IMR-90 (cell line): ENCODE measurements at regions not wholly inside any gene's neighbourhood (a gene's known extent, or its start where the extent isn't known, plus 50 kb on each side); places are given as distances from the start of the nearest gene placed in this dataset.

ENCODE experiments used
- ATAC-seq: fragments of 200-7000 bp; cut with Tn5 transposase; 2 replicates; pipeline ENCODE4 v1.9.1; 2020; ENCODE audit warnings: low read depth, mild to moderate bottlenecking, moderate library complexity
- BruUV-seq: library from RNA; stranded (reverse); fragments of 400-500 nt; replicated peaks from 2 replicates; lab custom pipeline; 2021; lab: Mats Ljungman, UMichigan
- CTCF ChIA-PET: fragments of 300-600 bp; formaldehyde crosslinking; extraction: SDS; loops from one replicate; lab custom pipeline; 2021; ENCODE audit warnings: antibody characterized with exemption; lab: Yijun Ruan, JAX
- POLR2A ChIA-PET: fragments of 300-600 bp; sonication (Branson Sonifier 250); formaldehyde crosslinking; loops from one replicate; lab custom pipeline; 2022; ENCODE audit warnings: antibody characterized with exemption; ENCODE audit not compliant: unreplicated experiment; lab: Charles Lee
- DNase-seq: peaks from one replicate; pipeline ENCODE4 v3.0.0; 2013
- H2AFZ ChIP-seq: replicated peaks from 2 replicates; pipeline ENCODE3; 2013; ENCODE audit warnings: low read length, mild to moderate bottlenecking; ENCODE audit not compliant: poor library complexity
- H2AK5ac ChIP-seq: 2 replicates; pipeline ENCODE4 v1.6.1; 2013; ENCODE audit warnings: low read depth, low read length, inconsistent platforms
- H2AK9ac ChIP-seq: replicated peaks from 2 replicates; pipeline ENCODE3; 2013; ENCODE audit warnings: mild to moderate bottlenecking, low read depth, low read length, moderate library complexity; ENCODE audit not compliant: poor library complexity
- H2BK120ac ChIP-seq: 2 replicates; pipeline ENCODE4 v1.6.1; 2013; ENCODE audit warnings: low read depth, low read length, inconsistent platforms
- H2BK15ac ChIP-seq: 3 replicates; pipeline ENCODE4 v1.6.1; 2013; ENCODE audit warnings: low read depth, low read length, inconsistent platforms
- H2BK20ac ChIP-seq: 2 replicates; pipeline ENCODE4 v1.6.1; 2013; ENCODE audit warnings: low read depth, mild to moderate bottlenecking, inconsistent platforms, low read length, moderate library complexity
- H2BK5ac ChIP-seq: 2 replicates; pipeline ENCODE4 v1.6.1; 2013; ENCODE audit warnings: mild to moderate bottlenecking, low read depth, low read length, inconsistent platforms; ENCODE audit not compliant: poor library complexity, severe bottlenecking
- H3K14ac ChIP-seq: replicated peaks from 2 replicates; pipeline ENCODE4 v1.6.1; 2013; ENCODE audit warnings: low read depth, low read length, inconsistent platforms
- H3K18ac ChIP-seq: 2 replicates; pipeline ENCODE4 v1.6.1; 2013; ENCODE audit warnings: low read depth, low read length, control low read depth
- H3K23ac ChIP-seq: 2 replicates; pipeline ENCODE4 v1.6.1; 2013; ENCODE audit warnings: low read depth, low read length, inconsistent platforms
- H3K27ac ChIP-seq: 2 replicates; pipeline ENCODE4 v1.5.1; 2013; ENCODE audit warnings: mild to moderate bottlenecking, control low read depth, low read length; ENCODE audit not compliant: insufficient read depth
- H3K27me3 ChIP-seq: 2 replicates; pipeline ENCODE4 v1.6.1; 2013; ENCODE audit warnings: low read length; ENCODE audit not compliant: control insufficient read depth, insufficient read depth
- H3K36me3 ChIP-seq: 2 replicates; pipeline ENCODE4 v1.6.1; 2013; ENCODE audit warnings: low read length, mixed read lengths; ENCODE audit not compliant: control insufficient read depth, insufficient read depth
- H3K4ac ChIP-seq: 2 replicates; pipeline ENCODE4 v1.6.1; 2013; ENCODE audit warnings: low read depth, low read length, inconsistent platforms
- H3K4me1 ChIP-seq: 2 replicates; pipeline ENCODE4 v1.6.1; 2013; ENCODE audit warnings: low read length, mixed read lengths; ENCODE audit not compliant: control insufficient read depth, insufficient read depth
- H3K4me2 ChIP-seq: 2 replicates; pipeline ENCODE4 v1.6.1; 2013; ENCODE audit warnings: low read depth, mild to moderate bottlenecking, control low read depth, low read length, moderate library complexity
- H3K4me3 ChIP-seq: 2 replicates; pipeline ENCODE4 v1.5.1; 2013; ENCODE audit warnings: low read depth, mild to moderate bottlenecking, control low read depth, low read length, moderate library complexity; ENCODE audit not compliant: insufficient read depth
- H3K56ac ChIP-seq: 2 replicates; pipeline ENCODE4 v1.6.1; 2013; ENCODE audit warnings: low read length, inconsistent platforms; ENCODE audit not compliant: insufficient read depth; ENCODE audit errors: extremely low read depth
- H3K79me1 ChIP-seq, 2 experiments: 2 replicates each; pipeline ENCODE4 v1.6.1; 2013; ENCODE audit warnings: low read length in 2 of 2, inconsistent platforms in 1 of 2, low read depth in 1 of 2
- H3K9ac ChIP-seq: 2 replicates; pipeline ENCODE4 v1.6.1; 2013; ENCODE audit warnings: low read depth, low read length, control low read depth
- H3K9me1 ChIP-seq: 2 replicates; pipeline ENCODE4 v1.6.1; 2013; ENCODE audit warnings: low read length, inconsistent platforms; ENCODE audit not compliant: insufficient read depth
- H3K9me3 ChIP-seq: 2 replicates; pipeline ENCODE4 v1.6.1; 2013; ENCODE audit warnings: low read length; ENCODE audit not compliant: control insufficient read depth, insufficient read depth
- H4K20me1 ChIP-seq: 2 replicates; pipeline ENCODE4 v1.6.1; 2013; ENCODE audit warnings: low read length, inconsistent platforms; ENCODE audit not compliant: insufficient read depth
- H4K5ac ChIP-seq: 2 replicates; pipeline ENCODE4 v1.6.1; 2013; ENCODE audit warnings: mild to moderate bottlenecking, low read depth, low read length, control low read depth
- H4K8ac ChIP-seq, 2 experiments: 2 replicates each; pipeline ENCODE4 v1.6.1; 2013; ENCODE audit warnings: low read depth in 2 of 2, low read length in 2 of 2, control low read depth in 1 of 2, inconsistent platforms in 1 of 2
- H4K91ac ChIP-seq: 2 replicates; pipeline ENCODE4 v1.6.1; 2013; ENCODE audit warnings: low read depth, low read length, inconsistent platforms; ENCODE audit not compliant: insufficient read depth
- BHLHE40 ChIP-seq: fragments of 150-350 bp; IDR thresholded peaks from 2 replicates; pipeline ENCODE4 v1.6.1; 2016; ENCODE audit warnings: mild to moderate bottlenecking, low read depth, low read length
- CEBPB ChIP-seq: IDR thresholded peaks from 2 replicates; pipeline ENCODE4 v1.6.1; 2012; ENCODE audit warnings: low read depth, low read length, improper control_type of control experiment
- CHD1 ChIP-seq: IDR thresholded peaks from 2 replicates; pipeline ENCODE4 v1.6.1; 2012; ENCODE audit warnings: low read depth, low read length, improper control_type of control experiment
- CTCF ChIP-seq: conservative IDR thresholded peaks from 2 replicates; pipeline ENCODE4 v1.5.1; 2012; ENCODE audit warnings: mild to moderate bottlenecking, low read depth, low read length, improper control_type of control experiment
- ELK1 ChIP-seq: fragments of 150-350 bp; IDR thresholded peaks from 2 replicates; pipeline ENCODE4 v1.6.1; 2016; ENCODE audit warnings: low read depth, mild to moderate bottlenecking, low read length, moderate library complexity, borderline replicate concordance
- FOS ChIP-seq: fragments of 150-350 bp; IDR thresholded peaks from 2 replicates; pipeline ENCODE4 v1.6.1; 2016; ENCODE audit warnings: low read depth, low read length
- MAFK ChIP-seq: IDR thresholded peaks from 2 replicates; pipeline ENCODE4 v1.6.1; 2012; ENCODE audit warnings: low read depth, low read length, improper control_type of control experiment
- MAZ ChIP-seq: IDR thresholded peaks from 2 replicates; pipeline ENCODE4 v1.6.1; 2012; ENCODE audit warnings: low read depth, mild to moderate bottlenecking, low read length, improper control_type of control experiment, moderate library complexity, borderline replicate concordance
- MXI1 ChIP-seq: IDR thresholded peaks from 2 replicates; pipeline ENCODE4 v1.6.1; 2012; ENCODE audit warnings: low read depth, mild to moderate bottlenecking, low read length, moderate library complexity, borderline replicate concordance
- NFE2L2 ChIP-seq: fragments of 150-350 bp; IDR thresholded peaks from 2 replicates; pipeline ENCODE4 v1.6.1; 2016; ENCODE audit warnings: low read depth, mild to moderate bottlenecking, low read length
- POLR2A ChIP-seq: IDR thresholded peaks from 2 replicates; pipeline ENCODE4 v1.6.1; 2012; ENCODE audit warnings: mild to moderate bottlenecking, low read depth, low read length
- RAD21 ChIP-seq: IDR thresholded peaks from 2 replicates; pipeline ENCODE4 v1.6.1; 2012; ENCODE audit warnings: low read length, improper control_type of control experiment
- RCOR1 ChIP-seq: IDR thresholded peaks from 2 replicates; pipeline ENCODE4 v1.6.1; 2012; ENCODE audit warnings: mild to moderate bottlenecking, low read length, improper control_type of control experiment; ENCODE audit not compliant: insufficient replicate concordance
- RFX5 ChIP-seq: IDR thresholded peaks from 2 replicates; pipeline ENCODE4 v1.8.0; 2012; ENCODE audit warnings: low read depth, mild to moderate bottlenecking, low read length, moderate library complexity
- SMC3 ChIP-seq: fragments of 150-350 bp; IDR thresholded peaks from 2 replicates; pipeline ENCODE4 v1.6.1; 2016; ENCODE audit warnings: low read depth, mild to moderate bottlenecking, antibody characterized with exemption, low read length, moderate library complexity
- USF2 ChIP-seq: fragments of 150-350 bp; IDR thresholded peaks from 2 replicates; pipeline ENCODE4 v1.6.1; 2017; ENCODE audit warnings: mild to moderate bottlenecking, antibody characterized with exemption, low read length, low read depth
- WGBS, 2 experiments: methylation state at CpG; one replicate each; pipeline versions ENCODE4 v1.1.5 to v1.1.7; 2013; ENCODE audit warnings: missing lambda C conversion rate in 2 of 2; ENCODE audit not compliant: insufficient read length in 1 of 2; ENCODE audit errors: extremely low coverage in 2 of 2; 5-methylcytosine and 5-hydroxymethylcytosine counted together
- dilution Hi-C: fragments of 300-500 bp; cut with HindIII; formaldehyde crosslinking; loops from one replicate; pipeline ENCODE4 v1.14.3; 2018; ENCODE audit warnings: low sequenced_read_pairs; ENCODE audit not compliant: unreplicated experiment
- in situ Hi-C: fragments of 300-500 bp; cut with MboI; formaldehyde crosslinking; loops from 3 replicates; pipeline ENCODE4 v1.14.3; 2019; ENCODE audit warnings: low sequenced_read_pairs, inconsistent platforms, mixed read lengths
- intact Hi-C: fragments of 100-400 bp; cut with micrococcal nuclease; formaldehyde crosslinking; loops from 2 replicates; pipeline ENCODE4 v1.10.0; 2022

GRCh38 chrX:94834226-94834625, 1160.2 kb downstream of the FAM133A start:
- Histone ChIP-seq H4K91ac (no peak overlapping the region), H4K8ac (no peak overlapping the region), H2AFZ (no peak overlapping the region), H2AK9ac (no peak overlapping the region), H3K23ac (no peak overlapping the region), H3K27me3 (no peaks in the 10 kb centered on the region), H2AK5ac (no peak overlapping the region), H2BK15ac (no peak overlapping the region), H2BK120ac (no peak overlapping the region), H3K4me2 (no peak overlapping the region), H4K20me1 (no peaks in the 10 kb centered on the region), H3K27ac (no peak overlapping the region), H3K18ac (no peak overlapping the region), H2BK5ac (no peak overlapping the region), H3K4ac (no peak overlapping the region), H3K4me3 (no peak overlapping the region), H3K9me3 (no peaks in the 10 kb centered on the region), H3K4me1 (no peaks in the 10 kb centered on the region), H3K14ac (no peak overlapping the region), H3K9me1 (no peaks in the 10 kb centered on the region), H3K56ac (no peak overlapping the region), H3K36me3 (no peaks in the 10 kb centered on the region), H2BK20ac (no peak overlapping the region), H4K5ac (no peak overlapping the region), H3K79me1 (no peaks in the 10 kb centered on the region), H3K9ac (no peak overlapping the region)
- dilution Hi-C loops = no loop called here
- in situ Hi-C loops = no loop called here
- TF ChIP-seq MAZ = no peak
- TF ChIP-seq CEBPB = no peak
- no peak for TF ChIP-seq ELK1
- TF ChIP-seq FOS = no peak
- no peak for TF ChIP-seq BHLHE40
- no peak for TF ChIP-seq RAD21
- TF ChIP-seq MAFK = no peak
- TF ChIP-seq CTCF = no peak
- TF ChIP-seq SMC3 = no peak
- TF ChIP-seq NFE2L2 = no peak
- no peak for TF ChIP-seq POLR2A
- TF ChIP-seq RFX5 = no peak
- TF ChIP-seq CHD1 = no peak
- no peak for TF ChIP-seq RCOR1
- no peak for TF ChIP-seq MXI1
- TF ChIP-seq USF2 = no peak
- no peak for ATAC-seq
- CTCF ChIA-PET = no interaction called here
- no TSS peak for BruUV-seq
- intact Hi-C loops = no loop called here
- no CpG with 5 or more reads among the region's 3 CpGs for WGBS, 2 experiments
- POLR2A ChIA-PET = no interaction called here
- DNase-seq = no peak
